SK-MEL-5 (cell line): ENCODE measurements at regions not wholly inside any gene's neighbourhood (a gene's known extent, or its start where the extent isn't known, plus 50 kb on each side); places are given as distances from the start of the nearest gene placed in this dataset.
"Not testable (repeated sequence)": the region's sequence is repeated elsewhere in the genome, so short reads cannot be mapped to it uniquely, and the experiment has no call there.

ENCODE experiments used
- DNase-seq: peaks from one replicate; pipeline ENCODE4 v3.0.0-alpha.2; 2016; ENCODE audit warnings: low read depth, low spot score
- in situ Hi-C: cut with HindIII; loops from 2 replicates; pipeline ENCODE4 v1.10.0; 2016; ENCODE audit warnings: low sequenced_read_pairs, high pct_unique_total_duplicates, low pct_unique_long_range_greater_than_20kb

- DNase-seq = no peak
Measured at GRCh38 chr12:74264692-74265091, 272.9 kb upstream of the ATXN7L3B start.

GRCh38 chr12:74269355-74269754, 268.3 kb upstream of the ATXN7L3B start:
- in situ Hi-C loops, DNase-seq: not testable (repeated sequence)

More at GRCh38 chr12:74264692-74265091, 272.9 kb upstream of the ATXN7L3B start:
- in situ Hi-C loops = no loop called here

- in situ Hi-C loops = no loop called here
- DNase-seq = no peak
Measured at GRCh38 chr12:74280156-74280655, 257.4 kb upstream of the ATXN7L3B start.

GRCh38 chr12:74281401-74282180, 256.0 kb upstream of the ATXN7L3B start:
- in situ Hi-C loops, DNase-seq: not testable (repeated sequence)

GRCh38 chr12:74283646-74284045, 254.0 kb upstream of the ATXN7L3B start:
- no peak for DNase-seq
- in situ Hi-C loops = no loop called here

GRCh38 chr12:74285773-74286172, 251.9 kb upstream of the ATXN7L3B start:
- in situ Hi-C loops = no loop called here
- DNase-seq = no peak

- in situ Hi-C loops = no loop called here
- no peak for DNase-seq
Measured at GRCh38 chr12:74286254-74286653, 251.4 kb upstream of the ATXN7L3B start.

- DNase-seq = no peak
- in situ Hi-C loops = no loop called here
Measured at GRCh38 chr12:74292351-74293194, 245.1 kb upstream of the ATXN7L3B start.

- DNase-seq = no peak
- in situ Hi-C loops = no loop called here
Measured at GRCh38 chr12:74293689-74294131, 243.9 kb upstream of the ATXN7L3B start.

- in situ Hi-C loops = no loop called here
- DNase-seq = peak; percentile 61
Measured at GRCh38 chr12:74317078-74317601, 220.5 kb upstream of the ATXN7L3B start.

- in situ Hi-C loops = no loop called here
- DNase-seq = no peak
Measured at GRCh38 chr12:74317741-74318140, 219.9 kb upstream of the ATXN7L3B start.

GRCh38 chr12:74319886-74320285, 217.7 kb upstream of the ATXN7L3B start:
- no peak for DNase-seq
- in situ Hi-C loops = no loop called here

- DNase-seq = no peak
- in situ Hi-C loops = no loop called here
Measured at GRCh38 chr12:74321381-74321780, 216.3 kb upstream of the ATXN7L3B start.

GRCh38 chr12:74322792-74323191, 214.8 kb upstream of the ATXN7L3B start:
- in situ Hi-C loops = no loop called here

GRCh38 chr12:74328623-74329022, 209.0 kb upstream of the ATXN7L3B start:
- in situ Hi-C loops = no loop called here
- DNase-seq = peak; percentile 68

More at GRCh38 chr12:74322792-74323191, 214.8 kb upstream of the ATXN7L3B start:
- DNase-seq = no peak

- no peak for DNase-seq
- in situ Hi-C loops = no loop called here
Measured at GRCh38 chr12:74334780-74335179, 202.9 kb upstream of the ATXN7L3B start.

- no peak for DNase-seq
- in situ Hi-C loops = no loop called here
Measured at GRCh38 chr12:74337951-74338350, 199.7 kb upstream of the ATXN7L3B start.

- no peak for DNase-seq
- in situ Hi-C loops = no loop called here
Measured at GRCh38 chr12:74339211-74339610, 198.4 kb upstream of the ATXN7L3B start.
